ENCODE measurements at regions not wholly inside any gene's neighbourhood (a gene's known extent, or its start where the extent isn't known, plus 50 kb on each side); places are given as distances from the start of the nearest gene placed in this dataset.

DNA sequence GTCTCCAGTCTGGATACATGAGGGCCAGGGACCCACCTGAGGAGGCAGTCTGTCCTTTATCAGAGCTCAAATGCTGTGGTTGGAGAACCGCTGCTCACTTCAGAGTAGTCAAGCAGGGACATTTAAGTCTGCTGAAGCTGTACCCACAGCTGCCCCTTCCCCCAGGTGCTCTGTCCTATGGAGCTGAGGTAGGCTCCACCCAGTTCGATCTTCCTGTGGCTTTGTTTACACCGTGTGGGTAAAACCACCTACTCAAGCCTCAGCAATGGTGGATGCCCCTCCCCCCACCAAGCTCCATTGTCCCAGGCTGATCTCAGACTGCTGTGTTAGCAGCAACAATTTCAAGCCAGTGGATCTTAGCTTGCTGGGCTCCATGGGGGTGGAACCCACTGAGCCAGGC is 731.4 kb upstream of the HS6ST1 start:
- no peak for TF ChIP-seq POLR2A (IDR thresholded peaks at IDR 0.05; ENCODE audit: low read depth, low read length)
- TF ChIP-seq PAX5 (IDR thresholded peaks at IDR 0.05; ENCODE audit: insufficient read depth, low read length, severe bottlenecking): no peak
- TF ChIP-seq POLR2AphosphoS5 (IDR thresholded peaks at IDR 0.05; ENCODE audit: low read depth, low read length): no peak
- no peak for TF ChIP-seq SPI1 (IDR thresholded peaks at IDR 0.05; ENCODE audit: low read depth, low read length)
- no peak for TF ChIP-seq POU2F2 (IDR thresholded peaks at IDR 0.05; ENCODE audit: low read depth, low read length)
- no peak for TF ChIP-seq TAF1 (IDR thresholded peaks at IDR 0.05; ENCODE audit: low read depth, low read length)
